Activated T-helper 1 cell treated with anti-CD3 and anti-CD28 coated beads, Interleukin-12 subunit alpha, Interleukin-12 subunit beta, Interleukin-2, Interleukin-4 antibody, amounts not matched to agents 30 ng/mL and 10 ng/mL and 1 ng/mL, durations not matched to agents 14 hours and 24 hours and 36 hours (primary cell): ENCODE measurements at regions not wholly inside any gene's neighbourhood (a gene's known extent, or its start where the extent isn't known, plus 50 kb on each side); places are given as distances from the start of the nearest gene placed in this dataset.

Experiments
- DNase-seq: peaks from one replicate; pipeline ENCODE4 v3.0.0; 2021; ENCODE audit warnings: low spot score
- H3K27ac Mint-ChIP-seq: one replicate; pipeline ENCODE4 v1.8.0; 2021; ENCODE audit warnings: mild to moderate bottlenecking, mixed read lengths
- H3K27me3 Mint-ChIP-seq: one replicate; pipeline ENCODE4 v1.8.0; 2022; ENCODE audit warnings: mild to moderate bottlenecking, moderate library complexity, mixed read lengths; ENCODE audit not compliant: insufficient read depth
- H3K36me3 Mint-ChIP-seq: one replicate; pipeline ENCODE4 v1.8.0; 2021; ENCODE audit warnings: low read depth, mixed read lengths
- H3K4me1 Mint-ChIP-seq: one replicate; pipeline ENCODE4 v1.8.0; 2021; ENCODE audit warnings: low read depth, mixed read lengths
- H3K4me3 Mint-ChIP-seq: one replicate; pipeline ENCODE4 v1.8.0; 2021; ENCODE audit warnings: mild to moderate bottlenecking, moderate library complexity, mixed read lengths
- H3K9me3 Mint-ChIP-seq: one replicate; pipeline ENCODE4 v1.8.0; 2021; ENCODE audit warnings: mixed read lengths
- intact Hi-C: fragments of 100-400 bp; cut with micrococcal nuclease; formaldehyde crosslinking; loops from one replicate; pipeline ENCODE4 v1.15.1; 2024

- H3K27me3 Mint-ChIP-seq: no peaks in the 10 kb centered on the region
- peaks cover 17% of the 10 kb centered on the region for H3K9me3 Mint-ChIP-seq
- H3K4me1 Mint-ChIP-seq: no peaks in the 10 kb centered on the region
- DNase-seq: no peak
- H3K36me3 Mint-ChIP-seq: no peaks in the 10 kb centered on the region
- H3K4me3 Mint-ChIP-seq: no peak overlapping the region
- H3K27ac Mint-ChIP-seq: no peak overlapping the region
- intact Hi-C loops: no loop called here
Measured at GRCh38 chr9:13644675-13645074, 365.2 kb upstream of the MPDZ start.

GRCh38 chr9:13642646-13643045 is 363.2 kb upstream of the MPDZ start:
- H3K36me3 Mint-ChIP-seq: no peaks in the 10 kb centered on the region
- H3K9me3 Mint-ChIP-seq: peaks cover 4% of the 10 kb centered on the region
- intact Hi-C loops: no loop called here
- no peak for DNase-seq
- no peak overlapping the region for H3K27ac Mint-ChIP-seq
- no peaks in the 10 kb centered on the region for H3K4me1 Mint-ChIP-seq
- H3K4me3 Mint-ChIP-seq: no peak overlapping the region
- H3K27me3 Mint-ChIP-seq: no peaks in the 10 kb centered on the region

- H3K4me1 Mint-ChIP-seq: no peaks in the 10 kb centered on the region
- H3K36me3 Mint-ChIP-seq: no peaks in the 10 kb centered on the region
- H3K27ac Mint-ChIP-seq: no peak overlapping the region
- H3K9me3 Mint-ChIP-seq: peaks cover 29% of the 10 kb centered on the region
- no peak overlapping the region for H3K4me3 Mint-ChIP-seq
- no peak for DNase-seq
- intact Hi-C loops: no loop called here
- H3K27me3 Mint-ChIP-seq: no peaks in the 10 kb centered on the region
Measured at GRCh38 chr9:13629067-13629466, 349.6 kb upstream of the MPDZ start.

- no peak for DNase-seq
- H3K4me1 Mint-ChIP-seq: no peaks in the 10 kb centered on the region
- H3K9me3 Mint-ChIP-seq: peaks cover 26% of the 10 kb centered on the region
- no peak overlapping the region for H3K4me3 Mint-ChIP-seq
- intact Hi-C loops: no loop called here
- no peaks in the 10 kb centered on the region for H3K36me3 Mint-ChIP-seq
- no peaks in the 10 kb centered on the region for H3K27me3 Mint-ChIP-seq
- no peak overlapping the region for H3K27ac Mint-ChIP-seq
Measured at GRCh38 chr9:13628526-13628925, 349.0 kb upstream of the MPDZ start.

- Mint-ChIP-seq H3K4me1 (no peaks in the 10 kb centered on the region), H3K27me3 (no peaks in the 10 kb centered on the region), H3K27ac (no peak overlapping the region), H3K9me3 (peaks cover 22% of the 10 kb centered on the region), H3K36me3 (no peaks in the 10 kb centered on the region), H3K4me3 (no peak overlapping the region)
- intact Hi-C loops: no loop called here
- no peak for DNase-seq
Measured at GRCh38 chr9:13627502-13627901, 348.0 kb upstream of the MPDZ start.

- no peaks in the 10 kb centered on the region for H3K27me3 Mint-ChIP-seq
- no peaks in the 10 kb centered on the region for H3K36me3 Mint-ChIP-seq
- H3K4me1 Mint-ChIP-seq: no peaks in the 10 kb centered on the region
- H3K9me3 Mint-ChIP-seq: peaks cover 22% of the 10 kb centered on the region
- no peak overlapping the region for H3K4me3 Mint-ChIP-seq
- H3K27ac Mint-ChIP-seq: no peak overlapping the region
- intact Hi-C loops: no loop called here
- DNase-seq: no peak
Measured at GRCh38 chr9:13627071-13627470, 347.6 kb upstream of the MPDZ start.

- Mint-ChIP-seq H3K36me3 (no peaks in the 10 kb centered on the region), H3K9me3 (peaks cover 22% of the 10 kb centered on the region), H3K27me3 (no peaks in the 10 kb centered on the region), H3K4me3 (no peak overlapping the region), H3K27ac (no peak overlapping the region), H3K4me1 (no peaks in the 10 kb centered on the region)
- DNase-seq: no peak
- intact Hi-C loops: no loop called here
Measured at GRCh38 chr9:13626601-13627000, 347.1 kb upstream of the MPDZ start.

GRCh38 chr9:13621872-13622564 is 342.5 kb upstream of the MPDZ start:
- peaks cover 3% of the 10 kb centered on the region for H3K9me3 Mint-ChIP-seq
- no peak for DNase-seq
- no peaks in the 10 kb centered on the region for H3K36me3 Mint-ChIP-seq
- intact Hi-C loops: no loop called here
- no peaks in the 10 kb centered on the region for H3K27me3 Mint-ChIP-seq
- no peak overlapping the region for H3K27ac Mint-ChIP-seq
- H3K4me3 Mint-ChIP-seq: no peak overlapping the region
- no peaks in the 10 kb centered on the region for H3K4me1 Mint-ChIP-seq

GRCh38 chr9:13616491-13617035 is 337.1 kb upstream of the MPDZ start:
- Mint-ChIP-seq H3K9me3 (peaks cover 5% of the 10 kb centered on the region), H3K27ac (no peak overlapping the region)

GRCh38 chr9:13615660-13616490 is 336.4 kb upstream of the MPDZ start:
- H3K9me3 Mint-ChIP-seq: peaks cover 5% of the 10 kb centered on the region
- H3K27ac Mint-ChIP-seq: no peak overlapping the region
- no peak overlapping the region for H3K4me3 Mint-ChIP-seq
- no peaks in the 10 kb centered on the region for H3K4me1 Mint-ChIP-seq
- H3K27me3 Mint-ChIP-seq: no peaks in the 10 kb centered on the region
- intact Hi-C loops: no loop called here
- DNase-seq: no peak
- H3K36me3 Mint-ChIP-seq: no peaks in the 10 kb centered on the region

More at GRCh38 chr9:13616491-13617035, 337.1 kb upstream of the MPDZ start:
- Mint-ChIP-seq H3K27me3 (no peaks in the 10 kb centered on the region), H3K4me3 (no peak overlapping the region), H3K4me1 (no peaks in the 10 kb centered on the region), H3K36me3 (no peaks in the 10 kb centered on the region)
- intact Hi-C loops: no loop called here
- DNase-seq: no peak

- H3K4me1 Mint-ChIP-seq: no peaks in the 10 kb centered on the region
- DNase-seq: no peak
- H3K9me3 Mint-ChIP-seq: peaks cover 5% of the 10 kb centered on the region
- H3K27ac Mint-ChIP-seq: no peak overlapping the region
- no peaks in the 10 kb centered on the region for H3K27me3 Mint-ChIP-seq
- intact Hi-C loops: no loop called here
- no peaks in the 10 kb centered on the region for H3K36me3 Mint-ChIP-seq
- H3K4me3 Mint-ChIP-seq: no peak overlapping the region
Measured at GRCh38 chr9:13614060-13614459, 334.6 kb upstream of the MPDZ start.

GRCh38 chr9:13613296-13613695 is 333.8 kb upstream of the MPDZ start:
- Mint-ChIP-seq H3K27ac (no peak overlapping the region), H3K27me3 (no peaks in the 10 kb centered on the region), H3K4me1 (no peaks in the 10 kb centered on the region), H3K36me3 (no peaks in the 10 kb centered on the region), H3K9me3 (peaks cover 5% of the 10 kb centered on the region), H3K4me3 (no peak overlapping the region)
- no peak for DNase-seq
- intact Hi-C loops: no loop called here

- Mint-ChIP-seq H3K4me1 (no peaks in the 10 kb centered on the region), H3K4me3 (no peak overlapping the region), H3K9me3 (no peaks in the 10 kb centered on the region), H3K36me3 (no peaks in the 10 kb centered on the region), H3K27me3 (no peaks in the 10 kb centered on the region), H3K27ac (no peak overlapping the region)
- no peak for DNase-seq
- intact Hi-C loops: no loop called here
Measured at GRCh38 chr9:13608451-13608850, 329.0 kb upstream of the MPDZ start.
